ENCODE measurements at regions not wholly inside any gene's neighbourhood (a gene's known extent, or its start where the extent isn't known, plus 50 kb on each side); places are given as distances from the start of the nearest gene placed in this dataset.

GRCh38 chrX:115892056-115892708, 278.4 kb upstream of the AGTR2 start:
- Histone ChIP-seq H3K9me3 (ENCODE audit: control insufficient read depth, low read length) (no peaks in the 10 kb centered on the region), H3K4ac (ENCODE audit: low read depth in 1 of 2, low read length in 2 of 2) (no peak overlapping the region), H2BK120ac (ENCODE audit: low read depth, low read length) (no peak overlapping the region), H3K4me2 (ENCODE audit: low read length, poor library complexity, severe bottlenecking) (no peak overlapping the region), H3K27ac (ENCODE audit: low read length, poor library complexity, severe bottlenecking) (no peak overlapping the region), H3K27me3 (ENCODE audit: control insufficient read depth in 1 of 2, insufficient read depth in 1 of 2, low read length in 2 of 2) (peaks cover 0 to 15% of the 10 kb centered on the region in 2 experiments), H3K9ac (ENCODE audit: low read length) (peak overlapping the region; percentile 43), H2BK15ac (ENCODE audit: low read depth, poor library complexity, severe bottlenecking) (no peak overlapping the region), H3K4me3 (ENCODE audit: insufficient read depth in 1 of 2, low read depth in 1 of 2, low read length in 2 of 2) (peak overlapping the region in 1 of 2 experiments; percentile 70), H3K79me1 (replicated peaks; ENCODE audit: low read length, poor library complexity, severe bottlenecking) (peaks cover 9% of the 10 kb centered on the region), H2BK12ac (ENCODE audit: low read length in 2 of 2) (no peak overlapping the region), H4K91ac (ENCODE audit: low read length) (no peak overlapping the region), H3K23ac (ENCODE audit: low read length in 2 of 2) (no peak overlapping the region), H2AFZ (ENCODE audit: low read depth, low read length) (no peak overlapping the region), H3K4me1 (ENCODE audit: control insufficient read depth, insufficient read depth, low read depth, low read length) (peaks cover 11% of the 10 kb centered on the region), H3K18ac (ENCODE audit: low read depth in 1 of 2, low read length in 2 of 2) (no peak overlapping the region), H2AK5ac (ENCODE audit: low read length, severe bottlenecking) (no peak overlapping the region), H4K8ac (ENCODE audit: low read length) (no peak overlapping the region), H3K14ac (ENCODE audit: low read length in 2 of 2) (no peak overlapping the region), H2BK5ac (ENCODE audit: low read depth, low read length, poor library complexity, severe bottlenecking) (no peak overlapping the region), H3K36me3 (ENCODE audit: control insufficient read depth in 1 of 2, insufficient read depth in 2 of 2, low read depth in 1 of 2, low read length in 2 of 2) (peaks cover 0 to 8% of the 10 kb centered on the region in 2 experiments)
- WGBS: 96% methylated on average over 7 of the region's 7 CpGs
- DNase-seq: no peak

GRCh38 chrX:115892787-115893671, 277.5 kb upstream of the AGTR2 start:
- H3K4me1 ChIP-seq (ENCODE audit: control insufficient read depth, insufficient read depth, low read depth, low read length): peaks cover 11% of the 10 kb centered on the region
- no peak overlapping the region for H3K18ac ChIP-seq (ENCODE audit: low read depth in 1 of 2, low read length in 2 of 2)
- H2BK120ac ChIP-seq (ENCODE audit: low read depth, low read length): no peak overlapping the region
- H3K4me2 ChIP-seq (ENCODE audit: low read length, poor library complexity, severe bottlenecking): no peak overlapping the region
- H4K8ac ChIP-seq (ENCODE audit: low read length): no peak overlapping the region
- H3K4me3 ChIP-seq (ENCODE audit: insufficient read depth in 1 of 2, low read depth in 1 of 2, low read length in 2 of 2): peak overlapping the region in 1 of 2 experiments; percentile 70
- DNase-seq: peak; percentile 20
- H3K9ac ChIP-seq (ENCODE audit: low read length): peak overlapping the region; percentile 43
- H3K27ac ChIP-seq (ENCODE audit: low read length, poor library complexity, severe bottlenecking): no peak overlapping the region
- H3K23ac ChIP-seq (ENCODE audit: low read length in 2 of 2): no peak overlapping the region
- peaks cover 0 to 19% of the 10 kb centered on the region in 2 experiments for H3K27me3 ChIP-seq (ENCODE audit: control insufficient read depth in 1 of 2, insufficient read depth in 1 of 2, low read length in 2 of 2)
- no peak overlapping the region for H3K4ac ChIP-seq (ENCODE audit: low read depth in 1 of 2, low read length in 2 of 2)
- peaks cover 0 to 10% of the 10 kb centered on the region in 2 experiments for H3K36me3 ChIP-seq (ENCODE audit: control insufficient read depth in 1 of 2, insufficient read depth in 2 of 2, low read depth in 1 of 2, low read length in 2 of 2)
- WGBS: 91% methylated on average over 8 of the region's 13 CpGs
- no peak overlapping the region for H3K14ac ChIP-seq (ENCODE audit: low read length in 2 of 2)
- no peak overlapping the region for H2BK12ac ChIP-seq (ENCODE audit: low read length in 2 of 2)
- H3K9me3 ChIP-seq (ENCODE audit: control insufficient read depth, low read length): no peaks in the 10 kb centered on the region
- no peak overlapping the region for H2AFZ ChIP-seq (ENCODE audit: low read depth, low read length)
- H3K79me1 ChIP-seq (replicated peaks; ENCODE audit: low read length, poor library complexity, severe bottlenecking): peaks cover 12% of the 10 kb centered on the region
- H2AK5ac ChIP-seq (ENCODE audit: low read length, severe bottlenecking): no peak overlapping the region
- H2BK15ac ChIP-seq (ENCODE audit: low read depth, poor library complexity, severe bottlenecking): no peak overlapping the region
- no peak overlapping the region for H4K91ac ChIP-seq (ENCODE audit: low read length)
- H2BK5ac ChIP-seq (ENCODE audit: low read depth, low read length, poor library complexity, severe bottlenecking): no peak overlapping the region

- no peak overlapping the region for H4K91ac ChIP-seq (ENCODE audit: low read length)
- no peak overlapping the region for H3K18ac ChIP-seq (ENCODE audit: low read depth in 1 of 2, low read length in 2 of 2)
- WGBS: 65% methylated on average over 4 of the region's 4 CpGs
- H3K4me2 ChIP-seq (ENCODE audit: low read length, poor library complexity, severe bottlenecking): no peak overlapping the region
- H2BK120ac ChIP-seq (ENCODE audit: low read depth, low read length): no peak overlapping the region
- no peak overlapping the region for H2BK12ac ChIP-seq (ENCODE audit: low read length in 2 of 2)
- no peaks in the 10 kb centered on the region for H3K9me3 ChIP-seq (ENCODE audit: control insufficient read depth, low read length)
- H4K8ac ChIP-seq (ENCODE audit: low read length): no peak overlapping the region
- no peak overlapping the region for H2AK5ac ChIP-seq (ENCODE audit: low read length, severe bottlenecking)
- peaks cover 0 to 28% of the 10 kb centered on the region in 2 experiments for H3K27me3 ChIP-seq (ENCODE audit: control insufficient read depth in 1 of 2, insufficient read depth in 1 of 2, low read length in 2 of 2)
- H3K36me3 ChIP-seq (ENCODE audit: control insufficient read depth in 1 of 2, insufficient read depth in 2 of 2, low read depth in 1 of 2, low read length in 2 of 2): peaks cover 0 to 14% of the 10 kb centered on the region in 2 experiments
- no peak overlapping the region for H2BK15ac ChIP-seq (ENCODE audit: low read depth, poor library complexity, severe bottlenecking)
- no peak overlapping the region for H2BK5ac ChIP-seq (ENCODE audit: low read depth, low read length, poor library complexity, severe bottlenecking)
- no peak overlapping the region for H3K4ac ChIP-seq (ENCODE audit: low read depth in 1 of 2, low read length in 2 of 2)
- H3K4me3 ChIP-seq (ENCODE audit: insufficient read depth in 1 of 2, low read depth in 1 of 2, low read length in 2 of 2): peak overlapping the region in 1 of 2 experiments; percentile 70
- H3K27ac ChIP-seq (ENCODE audit: low read length, poor library complexity, severe bottlenecking): no peak overlapping the region
- no peak overlapping the region for H2AFZ ChIP-seq (ENCODE audit: low read depth, low read length)
- H3K4me1 ChIP-seq (ENCODE audit: control insufficient read depth, insufficient read depth, low read depth, low read length): peaks cover 11% of the 10 kb centered on the region
- no peak overlapping the region for H3K9ac ChIP-seq (ENCODE audit: low read length)
- DNase-seq: no peak
- no peak overlapping the region for H3K14ac ChIP-seq (ENCODE audit: low read length in 2 of 2)
- no peak overlapping the region for H3K23ac ChIP-seq (ENCODE audit: low read length in 2 of 2)
- peaks cover 18% of the 10 kb centered on the region for H3K79me1 ChIP-seq (replicated peaks; ENCODE audit: low read length, poor library complexity, severe bottlenecking)
These were observed 276.5 kb upstream of the AGTR2 start for GRCh38 chrX:115894087-115894486.

GRCh38 chrX:115895678-115896329, 274.7 kb upstream of the AGTR2 start:
- no peak overlapping the region for H3K4me2 ChIP-seq (ENCODE audit: low read length, poor library complexity, severe bottlenecking)
- H2AK5ac ChIP-seq (ENCODE audit: low read length, severe bottlenecking): no peak overlapping the region
- H2AFZ ChIP-seq (ENCODE audit: low read depth, low read length): no peak overlapping the region
- no peak overlapping the region for H2BK120ac ChIP-seq (ENCODE audit: low read depth, low read length)
- H4K8ac ChIP-seq (ENCODE audit: low read length): no peak overlapping the region
- no peak overlapping the region for H3K4me3 ChIP-seq (ENCODE audit: insufficient read depth in 1 of 2, low read depth in 1 of 2, low read length in 2 of 2)
- H3K4ac ChIP-seq (ENCODE audit: low read depth in 1 of 2, low read length in 2 of 2): no peak overlapping the region
- H2BK15ac ChIP-seq (ENCODE audit: low read depth, poor library complexity, severe bottlenecking): no peak overlapping the region
- H2BK12ac ChIP-seq (ENCODE audit: low read length in 2 of 2): no peak overlapping the region
- H2BK5ac ChIP-seq (ENCODE audit: low read depth, low read length, poor library complexity, severe bottlenecking): no peak overlapping the region
- peaks cover 0 to 44% of the 10 kb centered on the region in 2 experiments for H3K27me3 ChIP-seq (ENCODE audit: control insufficient read depth in 1 of 2, insufficient read depth in 1 of 2, low read length in 2 of 2)
- H3K18ac ChIP-seq (ENCODE audit: low read depth in 1 of 2, low read length in 2 of 2): no peak overlapping the region
- peaks cover 22% of the 10 kb centered on the region for H3K79me1 ChIP-seq (replicated peaks; ENCODE audit: low read length, poor library complexity, severe bottlenecking)
- WGBS: 97% methylated on average over 6 of the region's 6 CpGs
- no peak for DNase-seq
- H3K14ac ChIP-seq (ENCODE audit: low read length in 2 of 2): no peak overlapping the region
- no peak overlapping the region for H3K27ac ChIP-seq (ENCODE audit: low read length, poor library complexity, severe bottlenecking)
- no peak overlapping the region for H3K9ac ChIP-seq (ENCODE audit: low read length)
- H3K4me1 ChIP-seq (ENCODE audit: control insufficient read depth, insufficient read depth, low read depth, low read length): peaks cover 11% of the 10 kb centered on the region
- no peak overlapping the region for H4K91ac ChIP-seq (ENCODE audit: low read length)
- H3K9me3 ChIP-seq (ENCODE audit: control insufficient read depth, low read length): no peaks in the 10 kb centered on the region
- no peak overlapping the region for H3K23ac ChIP-seq (ENCODE audit: low read length in 2 of 2)
- peaks cover 0 to 8% of the 10 kb centered on the region in 2 experiments for H3K36me3 ChIP-seq (ENCODE audit: control insufficient read depth in 1 of 2, insufficient read depth in 2 of 2, low read depth in 1 of 2, low read length in 2 of 2)

Data from mesenchymal stem cell (in vitro differentiated cells and primary cell).